Erythroblast (primary cell): ENCODE measurements at regions not wholly inside any gene's neighbourhood (a gene's known extent, or its start where the extent isn't known, plus 50 kb on each side); places are given as distances from the start of the nearest gene placed in this dataset.

Experiments
- GATA1 ChIP-seq: IDR thresholded peaks from 2 replicates; pipeline ENCODE4 v1.6.1; 2011; ENCODE audit warnings: low read depth, mild to moderate bottlenecking, control low read depth, low read length, moderate library complexity
- POLR2A ChIP-seq: IDR thresholded peaks from 2 replicates; pipeline ENCODE4 v1.6.1; 2011; ENCODE audit warnings: mild to moderate bottlenecking, low read length

DNA sequence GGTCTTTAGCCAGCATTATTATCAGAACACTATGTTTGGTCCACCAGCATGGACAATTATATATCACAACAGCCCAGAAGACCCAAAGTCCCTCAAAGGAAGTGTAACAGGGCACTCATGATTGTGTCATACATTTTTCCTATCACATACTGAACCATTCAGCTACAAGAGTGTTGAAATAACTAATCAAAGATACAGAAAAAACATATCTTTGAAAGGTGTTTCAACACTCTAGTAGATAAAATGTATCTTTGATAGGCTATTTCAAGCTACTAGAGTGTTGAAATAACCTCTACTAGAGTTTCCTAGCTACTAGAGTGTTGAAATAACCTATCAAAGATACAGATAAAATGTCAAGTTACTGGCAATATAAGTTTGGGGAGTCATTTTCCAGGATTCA lies 545.0 kb downstream of the PRR16 start:
- TF ChIP-seq POLR2A (no peak), GATA1 (no peak)
